ENCODE measurements at regions not wholly inside any gene's neighbourhood (a gene's known extent, or its start where the extent isn't known, plus 50 kb on each side); places are given as distances from the start of the nearest gene placed in this dataset.

DNA sequence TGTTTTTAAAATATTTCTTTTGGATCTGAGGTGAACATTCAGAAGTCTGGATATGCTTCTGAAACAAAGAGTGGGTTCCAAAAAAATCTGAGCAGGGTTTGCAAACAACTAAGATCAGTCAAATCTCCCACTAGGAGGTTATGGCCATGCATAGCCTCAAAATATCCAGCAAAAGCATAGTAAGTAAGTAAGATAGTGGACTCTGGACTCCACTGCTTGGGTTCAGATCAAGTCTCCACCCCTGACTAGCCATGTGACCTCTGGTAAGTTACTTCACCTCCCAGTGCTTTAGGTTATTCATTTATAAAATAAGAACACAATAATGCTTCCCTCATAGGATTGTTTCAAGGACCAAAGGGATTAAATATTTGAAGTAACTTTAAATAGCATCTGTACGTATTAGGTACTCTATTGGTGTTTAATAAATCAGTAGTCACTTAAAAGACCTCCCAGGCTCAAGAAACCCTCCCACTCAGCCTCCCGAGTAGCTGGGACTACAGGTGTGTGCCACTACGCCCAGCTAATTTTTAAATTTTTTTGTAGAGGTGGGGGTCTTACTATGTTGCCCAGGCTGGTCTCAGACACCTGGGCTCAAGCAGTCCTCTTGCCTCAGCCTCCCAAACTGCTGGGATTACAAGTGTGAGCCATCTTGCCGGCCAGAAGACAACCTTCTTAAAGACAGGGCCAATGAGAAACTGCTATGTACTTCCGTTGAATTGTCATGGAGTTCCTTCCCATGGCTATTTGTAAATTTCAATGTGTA lies 95.7 kb upstream of the SOX5 start:
- no peak for DNase-seq (ENCODE audit: low read depth)

DNA sequence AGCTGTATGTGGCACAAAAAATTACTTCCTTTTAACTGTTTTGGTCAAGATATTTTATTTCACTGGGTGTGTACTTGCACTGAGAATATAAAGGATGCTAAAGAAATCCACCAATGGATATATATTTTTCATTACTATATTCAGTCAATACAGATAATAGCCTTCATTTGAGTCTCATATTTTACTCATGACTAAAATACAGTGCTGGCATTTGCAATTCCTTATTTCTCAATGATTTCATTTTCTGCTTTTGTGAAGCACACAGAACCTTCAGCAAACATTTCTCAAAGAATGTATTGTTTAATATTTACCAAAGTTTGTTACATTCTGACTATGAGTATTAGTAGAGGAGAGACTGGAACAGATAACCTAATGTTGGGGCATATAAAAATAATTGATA lies 93.2 kb upstream of the SOX5 start:
- no peak for DNase-seq (ENCODE audit: low read depth)

GRCh38 chr12:24039113-24039525 lies 89.6 kb upstream of the SOX5 start:
- DNase-seq (ENCODE audit: low read depth): no peak

DNA sequence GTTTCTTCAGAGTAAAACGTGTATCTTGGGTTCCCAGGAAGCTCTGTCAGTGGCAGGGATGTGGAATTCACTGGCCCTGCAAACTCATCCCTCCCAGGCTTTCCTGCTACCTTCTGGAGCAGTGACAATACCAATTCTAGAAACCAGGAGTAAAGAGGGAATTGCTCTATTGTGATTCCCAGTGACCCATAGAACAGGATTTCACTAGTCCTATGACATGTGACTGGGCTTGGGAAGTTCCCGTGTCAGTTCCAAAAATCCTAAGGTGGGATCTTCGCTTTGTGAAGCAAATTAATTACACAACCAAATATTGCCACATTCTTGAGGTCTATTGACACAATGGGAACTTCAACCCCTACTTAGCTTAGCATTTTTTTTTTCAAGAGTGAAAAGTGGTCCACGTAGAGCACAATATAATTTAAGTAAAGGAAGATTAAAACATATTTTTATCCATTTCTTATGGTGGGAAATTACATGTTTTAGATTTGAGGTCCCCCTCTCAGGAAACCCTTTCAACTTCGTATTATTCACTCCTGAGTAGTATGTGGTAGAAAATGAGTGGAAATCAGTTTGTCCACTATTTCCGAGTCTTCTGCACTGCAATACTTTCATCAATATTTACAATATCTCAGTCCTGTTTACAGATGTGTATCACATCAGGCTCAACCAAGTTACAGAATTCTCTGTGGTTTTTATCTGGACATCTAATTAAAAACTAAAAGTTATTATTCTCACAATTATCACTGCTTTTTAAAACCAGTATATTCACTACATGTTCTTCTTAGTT lies 88.9 kb upstream of the SOX5 start:
- DNase-seq (ENCODE audit: low read depth): no peak

- DNase-seq (ENCODE audit: low read depth): no peak
These were observed 87.2 kb upstream of the SOX5 start for GRCh38 chr12:24036438-24037216.

DNA sequence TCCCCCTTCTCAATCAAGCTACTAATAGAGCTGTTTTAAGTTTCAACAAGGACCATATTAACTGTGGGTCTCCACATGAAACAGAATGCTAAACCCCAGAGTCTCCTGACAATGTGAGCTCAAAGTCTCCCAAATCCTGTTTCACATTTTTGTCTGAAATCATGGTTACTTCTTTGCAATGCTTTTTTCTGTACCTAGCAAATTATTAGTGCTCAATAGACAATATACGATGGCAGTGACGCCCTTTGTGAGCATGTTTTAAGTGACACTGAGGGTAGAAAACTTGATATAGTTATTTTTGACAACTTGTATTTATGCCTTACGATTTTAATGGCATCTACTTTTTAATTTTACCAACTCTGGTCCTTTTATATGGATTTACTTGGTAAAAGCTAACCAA lies 85.4 kb upstream of the SOX5 start:
- DNase-seq (ENCODE audit: low read depth): no peak

DNA sequence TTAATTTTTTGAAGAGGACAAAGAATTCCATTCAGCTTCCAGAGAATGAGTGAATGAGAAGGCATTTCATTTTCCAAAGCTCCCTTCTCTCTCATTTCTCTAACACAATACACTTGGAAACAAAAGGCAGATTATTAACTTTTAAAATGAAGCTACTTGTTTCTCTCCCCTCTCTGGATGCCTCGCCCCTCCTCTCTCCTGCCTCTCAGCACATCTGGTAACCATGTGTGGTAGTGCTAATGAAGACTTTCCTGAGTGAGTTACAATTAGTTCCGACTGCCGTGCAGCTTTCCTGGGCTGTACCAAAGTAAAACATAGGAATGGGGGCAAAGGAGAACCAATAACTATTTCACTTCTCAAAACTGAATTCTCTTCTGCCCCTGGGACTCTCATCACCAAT lies 84.7 kb upstream of the SOX5 start:
- no peak for DNase-seq (ENCODE audit: low read depth)

DNA sequence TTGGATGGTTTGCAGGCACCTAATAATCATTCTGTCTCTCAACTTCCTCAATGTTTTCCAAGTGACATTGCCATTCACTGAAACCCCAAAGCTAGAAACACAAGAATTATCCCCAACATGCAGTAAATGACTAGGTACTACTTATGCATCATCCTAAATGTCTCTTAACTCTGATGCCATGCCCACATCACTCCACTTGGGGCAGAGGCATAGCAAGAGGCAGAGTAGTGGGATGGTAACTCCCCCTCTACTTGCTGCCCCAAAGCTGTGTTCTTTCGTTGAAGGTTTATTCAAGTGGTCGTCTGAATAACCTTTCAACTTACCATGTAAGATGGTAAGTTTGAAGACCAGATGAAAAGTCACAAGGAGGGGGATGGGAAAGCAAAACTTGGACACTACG lies 77.9 kb upstream of the SOX5 start:
- no peak for DNase-seq (ENCODE audit: low read depth)

DNA sequence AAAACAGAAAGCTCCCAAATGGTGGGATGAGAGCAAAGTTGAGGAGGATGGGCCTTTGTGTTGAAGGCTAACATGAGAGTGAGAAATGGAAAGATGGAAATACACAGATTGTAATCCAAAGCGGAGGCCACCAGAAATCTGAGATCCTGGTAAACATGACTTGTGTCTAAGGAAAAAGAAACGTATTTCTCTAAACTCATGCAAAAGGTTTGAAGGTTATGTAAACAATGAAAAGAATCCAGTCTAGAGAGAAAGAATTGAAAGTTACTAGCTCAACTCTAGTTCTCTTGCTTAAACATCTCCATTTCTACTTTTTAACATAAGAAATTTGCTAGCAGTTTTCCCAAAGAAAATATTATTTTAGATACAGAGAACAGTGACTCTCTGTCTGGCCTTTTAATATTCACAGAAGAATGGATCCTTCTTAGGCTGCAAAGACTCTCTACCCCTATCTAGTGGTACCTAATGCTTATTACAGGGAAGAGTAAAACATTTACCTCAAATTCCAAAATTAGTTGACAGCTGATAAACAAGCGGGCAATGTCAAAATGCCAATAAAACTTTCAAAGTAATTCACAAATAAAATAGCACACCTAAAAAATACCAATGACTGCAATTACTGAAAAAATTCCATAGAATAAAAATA lies 75.8 kb upstream of the SOX5 start:
- no peak for DNase-seq (ENCODE audit: low read depth)

GRCh38 chr12:24023081-24023480 lies 73.6 kb upstream of the SOX5 start:
- DNase-seq (ENCODE audit: low read depth): no peak

DNA sequence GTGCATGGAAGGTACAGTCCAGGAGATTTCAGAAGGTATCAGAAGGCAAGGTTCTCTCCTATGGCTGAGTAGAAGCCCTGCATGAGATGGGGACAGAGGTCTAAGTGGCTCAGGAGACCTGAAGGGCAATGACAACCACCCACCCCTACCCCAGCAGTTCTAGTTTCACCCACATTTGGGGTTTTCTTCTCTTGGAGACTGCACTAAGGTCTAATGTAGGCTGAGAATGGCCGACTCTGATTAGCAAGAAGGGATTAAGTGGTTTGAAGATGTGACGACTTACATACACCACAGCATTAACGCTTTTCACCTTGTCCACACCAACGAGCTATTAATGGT lies 71.7 kb upstream of the SOX5 start:
- DNase-seq (ENCODE audit: low read depth): no peak

GRCh38 chr12:24020397-24021163 lies 71.1 kb upstream of the SOX5 start:
- DNase-seq (ENCODE audit: low read depth): no peak

GRCh38 chr12:24015833-24016160 lies 66.3 kb upstream of the SOX5 start:
- no peak for DNase-seq (ENCODE audit: low read depth)

DNA sequence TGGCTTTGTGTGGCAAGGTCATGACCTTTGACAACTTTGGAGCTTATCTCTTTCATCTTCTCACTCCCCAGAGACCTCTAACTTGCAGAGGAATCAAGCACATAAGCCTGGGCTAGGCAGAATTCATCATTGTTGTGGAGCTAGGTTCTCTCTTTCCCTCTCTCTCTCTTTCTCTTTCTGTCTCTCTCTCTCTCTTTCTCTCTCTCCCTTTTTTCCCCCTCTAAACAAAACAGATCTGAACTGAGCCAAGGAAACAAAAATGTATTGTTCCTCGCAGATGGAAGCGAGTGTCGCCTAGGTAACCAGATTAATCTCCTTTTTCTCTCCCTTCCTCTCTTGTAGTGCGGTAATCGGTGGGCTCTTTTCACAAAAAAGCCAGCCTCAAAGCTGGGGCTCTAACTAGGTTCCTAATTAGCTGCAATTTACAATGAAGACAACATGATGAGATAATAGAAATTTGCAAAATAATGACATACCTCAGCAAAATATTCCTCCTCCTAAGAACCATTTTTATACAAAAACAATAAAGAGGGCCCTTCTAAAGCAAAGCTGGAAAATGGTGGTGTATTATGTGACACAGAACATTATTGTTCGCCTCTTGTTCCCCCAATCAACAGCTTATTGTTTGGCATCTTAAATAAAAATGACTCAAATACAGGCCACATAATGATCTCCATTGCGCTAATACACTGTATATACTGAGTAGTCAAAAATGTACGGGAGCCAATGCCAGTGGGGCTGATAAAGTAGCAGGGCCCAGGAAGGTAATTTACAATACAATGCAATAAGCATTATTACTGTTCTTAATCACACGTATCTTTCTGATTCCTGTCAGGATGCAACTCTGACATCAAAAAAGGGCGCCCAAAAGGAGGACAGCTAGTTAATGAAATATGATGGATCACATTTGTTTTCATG lies 65.7 kb upstream of the SOX5 start:
- DNase-seq (ENCODE audit: low read depth): no peak

DNA sequence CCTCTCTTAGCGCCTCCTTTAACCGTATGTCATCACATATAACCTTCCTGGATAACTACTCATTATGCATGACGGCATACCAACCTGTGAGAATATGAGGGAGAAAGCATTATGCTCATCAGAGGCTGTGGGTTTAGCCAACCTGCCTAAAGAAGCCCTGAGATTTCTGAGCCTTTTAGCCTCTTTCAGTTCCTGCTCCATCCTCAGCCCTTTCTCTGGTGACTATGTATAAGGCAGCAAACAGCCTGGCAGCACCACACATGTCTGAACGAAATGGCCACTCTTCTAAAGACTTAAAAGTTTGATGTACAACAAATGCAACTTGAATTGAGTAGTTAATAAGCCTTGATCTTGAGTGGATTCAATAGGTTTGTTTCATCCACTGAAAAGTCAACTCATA lies 64.8 kb upstream of the SOX5 start:
- DNase-seq (ENCODE audit: low read depth): no peak

- DNase-seq (ENCODE audit: low read depth): no peak
These were observed 63.1 kb upstream of the SOX5 start for GRCh38 chr12:24012528-24012927.

DNA sequence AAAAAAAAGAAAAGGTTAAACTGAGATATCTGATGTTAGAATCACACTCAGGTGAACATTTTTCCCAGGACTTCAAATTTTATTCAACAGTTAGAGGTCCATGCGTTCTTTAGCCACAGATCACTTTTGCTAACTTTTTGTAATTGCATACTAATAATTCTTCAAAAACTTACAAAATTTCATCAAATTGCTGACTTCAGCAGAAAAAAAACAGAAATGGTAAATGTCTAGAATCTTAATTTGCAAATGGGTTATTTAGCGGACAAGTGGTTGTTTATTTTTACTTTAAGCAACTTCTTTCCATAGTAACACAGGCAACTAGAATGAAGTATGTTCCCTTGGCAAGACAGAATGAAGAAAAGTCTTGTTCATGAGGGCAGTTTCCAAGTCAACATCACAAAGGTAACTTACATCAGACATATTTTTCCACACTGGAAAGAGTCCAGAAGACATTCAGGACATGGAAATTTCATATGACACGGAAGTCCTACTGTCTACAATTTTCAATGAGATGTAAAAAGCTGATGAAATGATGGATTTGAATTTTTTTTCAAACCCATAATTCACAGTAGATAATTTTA lies 62.5 kb upstream of the SOX5 start:
- DNase-seq (ENCODE audit: low read depth): no peak

- DNase-seq (ENCODE audit: low read depth): no peak
These were observed 58.7 kb upstream of the SOX5 start for GRCh38 chr12:24008166-24008565.
